PFSK-1 (cell line): ENCODE measurements at regions not wholly inside any gene's neighbourhood (a gene's known extent, or its start where the extent isn't known, plus 50 kb on each side); places are given as distances from the start of the nearest gene placed in this dataset.

Experiments
- FOXP2 ChIP-seq: optimal IDR thresholded peaks from 2 replicates; pipeline ENCODE3; 2011; ENCODE audit warnings: borderline replicate concordance, control low read depth, inconsistent platforms; ENCODE audit not compliant: insufficient read depth; ENCODE audit errors: extremely low read length, extremely low read depth
- POLR2AphosphoS5 ChIP-seq: IDR thresholded peaks from 2 replicates; pipeline ENCODE4 v1.6.1; 2012; ENCODE audit warnings: low read depth, mild to moderate bottlenecking, control low read depth, low read length, moderate library complexity
- SIN3A ChIP-seq: IDR thresholded peaks from 2 replicates; pipeline ENCODE4 v1.6.1; 2012; ENCODE audit warnings: mild to moderate bottlenecking, low read length, moderate library complexity, borderline replicate concordance; ENCODE audit not compliant: insufficient read depth
- TAF1 ChIP-seq: IDR thresholded peaks from 2 replicates; pipeline ENCODE4 v1.6.1; 2012; ENCODE audit warnings: low read length, control low read depth, borderline replicate concordance; ENCODE audit not compliant: insufficient read depth
- TF ChIP-seq, protein P1 (sequence below), 2 experiments: IDR thresholded peaks; 2 replicates each; pipeline versions ENCODE4 v1.6.1 to v1.8.0; 2011 to 2012; ENCODE audit warnings: low read depth in 2 of 2, low read length in 2 of 2, control low read depth in 1 of 2, inconsistent platforms in 1 of 2, mild to moderate bottlenecking in 1 of 2, moderate library complexity in 1 of 2; ENCODE audit not compliant: insufficient read depth in 1 of 2

DNA sequence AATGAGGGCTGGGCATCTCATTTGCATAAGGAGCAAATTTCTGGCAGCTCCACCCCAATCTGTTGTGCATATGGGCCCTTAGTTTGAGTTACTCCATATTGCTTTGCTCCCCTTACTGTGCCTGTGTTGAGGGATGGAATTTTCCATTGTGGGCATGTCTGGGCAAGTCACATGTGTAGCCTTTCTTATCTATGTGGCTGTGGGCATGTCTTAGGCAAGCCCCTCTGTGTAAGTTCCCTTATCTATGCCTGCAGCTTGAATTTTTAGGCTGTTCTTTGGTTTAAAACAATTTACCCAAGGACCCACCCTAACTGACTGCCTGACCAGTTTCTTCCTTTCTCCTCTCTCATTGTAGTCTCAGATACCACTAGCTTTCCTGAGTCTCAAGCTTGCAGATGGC lies 405.7 kb upstream of the NCAM2 start:
- TF ChIP-seq, protein P1, sequence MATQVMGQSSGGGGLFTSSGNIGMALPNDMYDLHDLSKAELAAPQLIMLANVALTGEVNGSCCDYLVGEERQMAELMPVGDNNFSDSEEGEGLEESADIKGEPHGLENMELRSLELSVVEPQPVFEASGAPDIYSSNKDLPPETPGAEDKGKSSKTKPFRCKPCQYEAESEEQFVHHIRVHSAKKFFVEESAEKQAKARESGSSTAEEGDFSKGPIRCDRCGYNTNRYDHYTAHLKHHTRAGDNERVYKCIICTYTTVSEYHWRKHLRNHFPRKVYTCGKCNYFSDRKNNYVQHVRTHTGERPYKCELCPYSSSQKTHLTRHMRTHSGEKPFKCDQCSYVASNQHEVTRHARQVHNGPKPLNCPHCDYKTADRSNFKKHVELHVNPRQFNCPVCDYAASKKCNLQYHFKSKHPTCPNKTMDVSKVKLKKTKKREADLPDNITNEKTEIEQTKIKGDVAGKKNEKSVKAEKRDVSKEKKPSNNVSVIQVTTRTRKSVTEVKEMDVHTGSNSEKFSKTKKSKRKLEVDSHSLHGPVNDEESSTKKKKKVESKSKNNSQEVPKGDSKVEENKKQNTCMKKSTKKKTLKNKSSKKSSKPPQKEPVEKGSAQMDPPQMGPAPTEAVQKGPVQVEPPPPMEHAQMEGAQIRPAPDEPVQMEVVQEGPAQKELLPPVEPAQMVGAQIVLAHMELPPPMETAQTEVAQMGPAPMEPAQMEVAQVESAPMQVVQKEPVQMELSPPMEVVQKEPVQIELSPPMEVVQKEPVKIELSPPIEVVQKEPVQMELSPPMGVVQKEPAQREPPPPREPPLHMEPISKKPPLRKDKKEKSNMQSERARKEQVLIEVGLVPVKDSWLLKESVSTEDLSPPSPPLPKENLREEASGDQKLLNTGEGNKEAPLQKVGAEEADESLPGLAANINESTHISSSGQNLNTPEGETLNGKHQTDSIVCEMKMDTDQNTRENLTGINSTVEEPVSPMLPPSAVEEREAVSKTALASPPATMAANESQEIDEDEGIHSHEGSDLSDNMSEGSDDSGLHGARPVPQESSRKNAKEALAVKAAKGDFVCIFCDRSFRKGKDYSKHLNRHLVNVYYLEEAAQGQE (IDR thresholded peaks at IDR 0.05; ENCODE audit: insufficient read depth in 1 of 2, low read depth in 2 of 2, low read length in 2 of 2), result no peak
- TF ChIP-seq FOXP2 (no peak), TAF1 (no peak)

DNA sequence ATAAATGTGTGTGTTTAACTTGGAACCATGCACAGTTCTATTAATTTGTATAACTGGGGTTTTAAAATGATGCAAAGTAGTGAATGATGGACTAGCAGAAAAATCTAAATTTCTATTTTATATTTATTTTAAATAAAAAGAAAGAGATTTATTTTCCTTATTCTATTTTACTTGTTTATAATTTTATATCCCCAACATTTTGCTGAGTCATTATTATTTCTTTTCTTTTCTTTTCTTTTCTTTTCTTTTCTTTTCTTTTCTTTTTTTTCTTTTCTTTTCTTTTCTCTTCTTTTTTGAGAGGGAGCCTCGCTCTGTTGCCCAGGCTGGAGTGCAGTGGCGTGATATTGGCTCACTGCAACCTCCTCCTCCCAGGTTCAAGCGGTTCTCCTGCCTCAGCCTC lies 395.0 kb upstream of the NCAM2 start:
- TF ChIP-seq SIN3A (no peak), POLR2AphosphoS5 (no peak), FOXP2 (no peak), TAF1 (no peak)
- TF ChIP-seq, protein P1 (IDR thresholded peaks at IDR 0.05; ENCODE audit: insufficient read depth in 1 of 2, low read depth in 2 of 2, low read length in 2 of 2), result no peak

DNA sequence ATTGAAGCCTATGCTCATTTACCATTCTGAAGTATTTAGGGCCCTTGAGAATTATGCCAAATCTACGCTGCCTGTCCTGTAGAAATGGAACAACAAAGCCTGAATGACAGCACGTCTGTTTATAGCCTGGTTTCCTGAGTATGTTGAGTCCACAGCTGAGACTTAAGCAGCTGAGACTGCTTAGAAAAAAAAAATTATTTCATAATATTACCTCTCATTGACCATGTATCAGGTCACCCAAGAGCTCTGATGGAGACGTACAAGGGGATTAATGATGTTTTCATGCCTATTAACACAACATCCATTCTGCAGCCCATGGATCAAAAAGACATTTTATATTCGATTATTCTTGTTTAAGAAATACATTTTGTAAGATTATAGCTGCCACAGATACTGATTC lies 387.2 kb upstream of the NCAM2 start:
- TF ChIP-seq, protein P1 (IDR thresholded peaks at IDR 0.05; ENCODE audit: insufficient read depth in 1 of 2, low read depth in 2 of 2, low read length in 2 of 2), result no peak
- TF ChIP-seq TAF1 (no peak), SIN3A (no peak), POLR2AphosphoS5 (no peak), FOXP2 (no peak)

DNA sequence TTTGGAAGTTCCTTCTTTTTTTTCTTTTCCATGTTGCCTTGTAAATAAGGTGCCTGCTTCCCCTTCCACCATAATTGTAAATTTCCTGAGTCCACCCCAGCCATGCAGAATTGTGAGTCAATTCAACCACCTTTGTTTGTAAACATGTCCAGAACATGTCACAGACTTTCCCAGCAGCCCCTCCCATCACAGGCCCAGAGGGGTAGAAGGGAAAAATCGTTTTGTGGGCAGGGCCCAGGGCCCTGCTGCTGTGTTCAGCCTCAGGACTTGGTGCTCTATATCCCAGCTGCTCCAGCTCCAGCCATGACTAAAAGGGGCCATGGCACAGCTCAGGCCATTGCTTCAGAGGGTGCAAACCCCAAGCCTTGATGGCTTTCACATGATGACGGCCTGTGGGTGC lies 384.6 kb upstream of the NCAM2 start:
- TF ChIP-seq TAF1, result no peak
- no peak for TF ChIP-seq POLR2AphosphoS5
- TF ChIP-seq, protein P1 (IDR thresholded peaks at IDR 0.05; ENCODE audit: insufficient read depth in 1 of 2, low read depth in 2 of 2, low read length in 2 of 2), result no peak
- no peak for TF ChIP-seq FOXP2
- no peak for TF ChIP-seq SIN3A

DNA sequence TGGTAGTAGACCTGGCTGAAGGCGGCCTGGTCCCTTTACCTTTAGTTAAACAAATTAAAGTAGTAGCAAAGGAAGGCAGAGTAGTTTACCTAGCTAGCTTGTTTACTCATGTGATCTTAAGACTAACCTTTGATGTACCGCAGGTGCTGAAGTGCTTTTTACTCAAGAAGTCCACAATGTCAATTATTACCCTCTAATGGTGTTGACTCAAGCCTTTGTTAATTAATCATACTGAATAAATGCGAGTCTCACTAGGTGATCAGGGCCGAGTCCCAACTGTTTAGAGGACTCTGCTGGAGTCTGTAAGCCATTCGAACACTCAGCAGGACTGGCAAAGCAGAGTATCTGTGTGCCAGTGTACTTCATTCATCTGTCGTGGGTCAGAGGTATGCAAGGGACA lies 381.1 kb upstream of the NCAM2 start:
- TF ChIP-seq TAF1, result no peak
- TF ChIP-seq SIN3A, result no peak
- no peak for TF ChIP-seq POLR2AphosphoS5
- TF ChIP-seq, protein P1 (IDR thresholded peaks at IDR 0.05; ENCODE audit: insufficient read depth in 1 of 2, low read depth in 2 of 2, low read length in 2 of 2), result no peak
- TF ChIP-seq FOXP2, result no peak
